HEK293 (cell line): ENCODE measurements at regions not wholly inside any gene's neighbourhood (a gene's known extent, or its start where the extent isn't known, plus 50 kb on each side); places are given as distances from the start of the nearest gene placed in this dataset.

Experiments
- CTCF ChIA-PET: fragments of 350-600 bp; formaldehyde crosslinking; extraction: SDS; loops from one replicate; lab custom pipeline; 2021; ENCODE audit warnings: antibody characterized with exemption; lab: Yijun Ruan, JAX
- POLR2A ChIA-PET: fragments of 300-600 bp; formaldehyde crosslinking; extraction: SDS; loops from one replicate; lab custom pipeline; 2020; ENCODE audit warnings: antibody characterized with exemption, inconsistent platforms; lab: Yijun Ruan, JAX
- H3K27ac ChIP-seq: fragments of 200-500 bp; sonication (Bioruptor generic); 2 replicates; pipeline ENCODE4 v1.5.1; 2014; ENCODE audit warnings: low read depth, low read length, control low read depth, inconsistent platforms; ENCODE audit errors: extremely low read depth
- H3K36me3 ChIP-seq, 2 experiments: fragments of 200-500 bp in 1 of 2; sonication (Bioruptor generic) in 1 of 2; 1 replicate in 1 of 2; 2 replicates in 1 of 2; pipeline ENCODE4 v1.5.1; 2014 to 2017; ENCODE audit warnings: inconsistent platforms in 2 of 2, low read length in 2 of 2; ENCODE audit not compliant: control insufficient read depth in 2 of 2, insufficient read depth in 1 of 2
- H3K4me1 ChIP-seq: fragments of 200-500 bp; sonication (Bioruptor generic); 2 replicates; pipeline ENCODE4 v1.5.1; 2014; ENCODE audit warnings: mild to moderate bottlenecking, low read length, inconsistent platforms; ENCODE audit not compliant: control insufficient read depth, insufficient read depth
- H3K4me3 ChIP-seq: 2 replicates; pipeline ENCODE4 v1.5.1; 2011; ENCODE audit warnings: low read depth, mild to moderate bottlenecking, control low read depth, low read length, moderate library complexity
- H3K9me3 ChIP-seq: fragments of 200-500 bp; sonication (Bioruptor generic); 2 replicates; pipeline ENCODE4 v1.5.1; 2014; ENCODE audit warnings: low read depth, low read length, inconsistent platforms; ENCODE audit not compliant: control insufficient read depth, insufficient read depth
- GLI4 ChIP-seq: fragments of 450-650 bp; formaldehyde crosslinking; IDR thresholded peaks from 2 replicates; pipeline ENCODE4 v1.5.1; 2016; ENCODE audit warnings: missing biosample characterization, missing genetic modification characterization
- IKZF3 ChIP-seq: fragments of 450-650 bp; IDR thresholded peaks from 2 replicates; pipeline ENCODE4 v1.5.0; 2018; ENCODE audit warnings: missing biosample characterization, mild to moderate bottlenecking, missing genetic modification characterization, moderate library complexity
- KLF16 ChIP-seq: fragments of 450-650 bp; formaldehyde crosslinking; IDR thresholded peaks from 2 replicates; pipeline ENCODE4 v1.5.1; 2017; ENCODE audit warnings: missing biosample characterization, missing genetic modification characterization
- MYNN ChIP-seq: fragments of 450-650 bp; formaldehyde crosslinking; IDR thresholded peaks from 2 replicates; pipeline ENCODE4 v1.5.1; 2016; ENCODE audit warnings: missing biosample characterization, missing genetic modification characterization, borderline replicate concordance
- REPIN1 ChIP-seq: fragments of 450-650 bp; formaldehyde crosslinking; IDR thresholded peaks from 2 replicates; pipeline ENCODE4 v1.5.1; 2017; ENCODE audit warnings: missing biosample characterization, missing genetic modification characterization, low read depth
- SETDB1 ChIP-seq: IDR thresholded peaks from one replicate; pipeline ENCODE4 v1.6.1; 2017; ENCODE audit warnings: mild to moderate bottlenecking, low read length, moderate library complexity, mixed read lengths; ENCODE audit not compliant: insufficient read length
- SP3 ChIP-seq: fragments of 450-650 bp; formaldehyde crosslinking; IDR thresholded peaks from 2 replicates; pipeline ENCODE4 v1.5.1; 2016; ENCODE audit warnings: missing biosample characterization, missing genetic modification characterization
- TRIM28 ChIP-seq: IDR thresholded peaks from 2 replicates; pipeline ENCODE4 v1.6.1; 2011; ENCODE audit warnings: low read length, control low read depth, borderline replicate concordance
- WT1 ChIP-seq: fragments of 450-650 bp; formaldehyde crosslinking; IDR thresholded peaks from 2 replicates; pipeline ENCODE4 v1.5.1; 2016; ENCODE audit warnings: missing biosample characterization, missing genetic modification characterization
- YY1 ChIP-seq: fragments of 450-650 bp; formaldehyde crosslinking; IDR thresholded peaks from 2 replicates; pipeline ENCODE4 v1.5.1; 2018; ENCODE audit warnings: missing biosample characterization, missing genetic modification characterization
- YY2 ChIP-seq: fragments of 450-650 bp; formaldehyde crosslinking; IDR thresholded peaks from 2 replicates; pipeline ENCODE4 v1.5.1; 2016; ENCODE audit warnings: missing biosample characterization, missing genetic modification characterization
- ZBTB48 ChIP-seq: fragments of 450-650 bp; formaldehyde crosslinking; IDR thresholded peaks from 2 replicates; pipeline ENCODE4 v1.5.1; 2016; ENCODE audit warnings: missing biosample characterization, missing genetic modification characterization
- ZBTB7A ChIP-seq: fragments of 450-650 bp; formaldehyde crosslinking; IDR thresholded peaks from 2 replicates; pipeline ENCODE4 v1.5.1; 2016; ENCODE audit warnings: low read depth, missing biosample characterization, missing genetic modification characterization
- ZFP3 ChIP-seq: fragments of 450-650 bp; formaldehyde crosslinking; IDR thresholded peaks from 2 replicates; pipeline ENCODE4 v1.5.1; 2016; ENCODE audit warnings: low read depth, missing biosample characterization, missing genetic modification characterization
- ZNF146 ChIP-seq: fragments of 450-650 bp; formaldehyde crosslinking; IDR thresholded peaks from 2 replicates; pipeline ENCODE4 v1.5.1; 2016; ENCODE audit warnings: missing biosample characterization, missing genetic modification characterization
- ZNF174 ChIP-seq: fragments of 450-650 bp; formaldehyde crosslinking; IDR thresholded peaks from 2 replicates; pipeline ENCODE4 v1.5.0; 2017; ENCODE audit warnings: missing biosample characterization, mild to moderate bottlenecking, missing genetic modification characterization
- ZNF175 ChIP-seq: fragments of 450-650 bp; formaldehyde crosslinking; IDR thresholded peaks from 2 replicates; pipeline ENCODE4 v1.5.1; 2016; ENCODE audit warnings: missing biosample characterization, missing genetic modification characterization
- ZNF184 ChIP-seq: fragments of 450-650 bp; IDR thresholded peaks from 2 replicates; pipeline ENCODE4 v1.5.1; 2018; ENCODE audit warnings: missing biosample characterization, mild to moderate bottlenecking, missing genetic modification characterization
- ZNF2 ChIP-seq: fragments of 450-650 bp; formaldehyde crosslinking; IDR thresholded peaks from 2 replicates; pipeline ENCODE4 v1.5.1; 2016; ENCODE audit warnings: missing biosample characterization, missing genetic modification characterization
- ZNF404 ChIP-seq: fragments of 450-650 bp; formaldehyde crosslinking; IDR thresholded peaks from 2 replicates; pipeline ENCODE4 v1.5.1; 2017; ENCODE audit warnings: missing biosample characterization, missing genetic modification characterization
- ZNF514 ChIP-seq: fragments of 450-650 bp; formaldehyde crosslinking; IDR thresholded peaks from 2 replicates; pipeline ENCODE4 v1.5.1; 2016; ENCODE audit warnings: missing biosample characterization, missing genetic modification characterization
- ZNF530 ChIP-seq: fragments of 450-650 bp; formaldehyde crosslinking; IDR thresholded peaks from 2 replicates; pipeline ENCODE4 v1.5.1; 2016; ENCODE audit warnings: low read depth, missing biosample characterization, missing genetic modification characterization
- ZNF544 ChIP-seq: fragments of 450-650 bp; formaldehyde crosslinking; IDR thresholded peaks from 2 replicates; pipeline ENCODE4 v1.5.0; 2017; ENCODE audit warnings: missing biosample characterization, missing genetic modification characterization
- ZNF561 ChIP-seq: fragments of 450-650 bp; IDR thresholded peaks from 2 replicates; pipeline ENCODE4 v1.5.1; 2018; ENCODE audit warnings: missing biosample characterization, missing genetic modification characterization, borderline replicate concordance
- ZNF585B ChIP-seq: fragments of 450-650 bp; formaldehyde crosslinking; IDR thresholded peaks from 2 replicates; pipeline ENCODE4 v1.5.1; 2016; ENCODE audit warnings: missing biosample characterization, missing genetic modification characterization
- ZNF623 ChIP-seq: fragments of 450-650 bp; formaldehyde crosslinking; IDR thresholded peaks from 2 replicates; pipeline ENCODE4 v1.5.1; 2016; ENCODE audit warnings: missing biosample characterization, missing genetic modification characterization
- ZNF624 ChIP-seq: fragments of 450-650 bp; formaldehyde crosslinking; IDR thresholded peaks from 2 replicates; pipeline ENCODE4 v1.5.1; 2017; ENCODE audit warnings: missing biosample characterization, missing genetic modification characterization
- ZNF792 ChIP-seq: fragments of 450-650 bp; formaldehyde crosslinking; IDR thresholded peaks from 2 replicates; pipeline ENCODE4 v1.5.1; 2016; ENCODE audit warnings: missing biosample characterization, missing genetic modification characterization
- TF ChIP-seq, protein P1 (sequence below): fragments of 450-650 bp; IDR thresholded peaks from 2 replicates; pipeline ENCODE4 v1.5.1; 2018; ENCODE audit warnings: missing biosample characterization, mild to moderate bottlenecking, missing genetic modification characterization
- TF ChIP-seq, protein P2 (sequence below): fragments of 450-650 bp; formaldehyde crosslinking; IDR thresholded peaks from 2 replicates; pipeline ENCODE4 v1.5.1; 2016; ENCODE audit warnings: missing biosample characterization, missing genetic modification characterization
- TF ChIP-seq, protein P3 (sequence below): fragments of 450-650 bp; formaldehyde crosslinking; IDR thresholded peaks from 2 replicates; pipeline ENCODE4 v1.5.1; 2017; ENCODE audit warnings: missing biosample characterization, mild to moderate bottlenecking, missing genetic modification characterization, moderate library complexity
- TF ChIP-seq, protein P4 (sequence below): fragments of 450-650 bp; formaldehyde crosslinking; IDR thresholded peaks from 2 replicates; pipeline ENCODE4 v1.5.1; 2017; ENCODE audit warnings: missing biosample characterization, missing genetic modification characterization

DNA sequence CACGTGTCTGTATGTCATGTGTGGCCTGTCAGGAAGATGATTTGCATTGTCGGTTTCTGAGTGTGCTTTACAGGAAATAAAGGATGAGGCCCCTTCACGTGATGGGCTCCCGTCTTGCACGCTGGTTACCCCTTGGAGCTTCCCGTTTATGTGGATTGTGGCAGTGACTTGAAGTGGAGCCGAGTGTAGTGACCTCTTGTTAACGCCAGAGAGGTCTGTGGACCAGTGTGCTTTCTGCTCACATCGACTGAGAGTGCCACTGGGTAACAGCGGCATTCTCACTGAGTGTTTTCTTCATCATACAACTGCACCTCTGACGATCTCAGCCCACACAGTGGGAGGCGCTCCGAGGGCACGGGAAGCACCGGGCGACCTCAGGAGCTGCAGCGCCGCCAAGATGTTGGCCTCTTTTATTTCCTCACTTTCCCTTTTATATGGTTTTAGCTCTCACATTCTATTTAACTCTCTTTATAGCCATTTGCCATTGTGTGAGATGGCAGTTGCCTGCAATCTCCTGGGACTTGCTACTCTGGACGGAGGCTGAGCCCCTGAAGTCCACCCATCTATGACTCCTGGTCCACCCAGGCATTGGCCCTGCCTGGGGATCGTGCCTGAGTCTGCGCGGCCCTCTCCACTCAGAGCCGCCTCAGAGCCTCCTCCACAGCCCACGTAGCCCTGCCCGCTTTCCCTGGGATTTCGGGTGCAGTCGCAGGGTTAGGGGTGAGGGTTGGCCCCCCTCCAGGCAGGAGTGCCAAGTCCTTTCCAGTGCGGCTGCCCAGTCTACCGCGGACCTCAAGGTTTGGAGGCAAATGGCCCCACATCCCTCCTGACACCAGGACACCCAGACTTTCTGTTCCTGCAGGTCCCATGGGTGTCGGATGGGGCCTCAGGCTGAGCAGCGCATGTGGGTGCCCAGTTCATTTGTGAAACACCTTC is 238.9 kb downstream of the ERMARD start:
- Histone ChIP-seq H3K4me3 (no peak overlapping the region), H3K9me3 (no peaks in the 10 kb centered on the region), H3K27ac (no peak overlapping the region), H3K4me1 (no peaks in the 10 kb centered on the region), H3K36me3 (no peaks in the 10 kb centered on the region)
- CTCF ChIA-PET: no interaction called here
- TF ChIP-seq ZNF623 (tag by site-specific recombination): no peak
- no peak for TF ChIP-seq ZNF175 (tag by site-specific recombination)
- TF ChIP-seq ZFP3 (tag by site-specific recombination): no peak
- no peak for TF ChIP-seq ZNF404
- TF ChIP-seq ZNF184: no peak
- no peak for TF ChIP-seq ZNF146 (tag by site-specific recombination)
- no peak for TF ChIP-seq ZNF2 (tag by site-specific recombination)
- TF ChIP-seq, protein P1, sequence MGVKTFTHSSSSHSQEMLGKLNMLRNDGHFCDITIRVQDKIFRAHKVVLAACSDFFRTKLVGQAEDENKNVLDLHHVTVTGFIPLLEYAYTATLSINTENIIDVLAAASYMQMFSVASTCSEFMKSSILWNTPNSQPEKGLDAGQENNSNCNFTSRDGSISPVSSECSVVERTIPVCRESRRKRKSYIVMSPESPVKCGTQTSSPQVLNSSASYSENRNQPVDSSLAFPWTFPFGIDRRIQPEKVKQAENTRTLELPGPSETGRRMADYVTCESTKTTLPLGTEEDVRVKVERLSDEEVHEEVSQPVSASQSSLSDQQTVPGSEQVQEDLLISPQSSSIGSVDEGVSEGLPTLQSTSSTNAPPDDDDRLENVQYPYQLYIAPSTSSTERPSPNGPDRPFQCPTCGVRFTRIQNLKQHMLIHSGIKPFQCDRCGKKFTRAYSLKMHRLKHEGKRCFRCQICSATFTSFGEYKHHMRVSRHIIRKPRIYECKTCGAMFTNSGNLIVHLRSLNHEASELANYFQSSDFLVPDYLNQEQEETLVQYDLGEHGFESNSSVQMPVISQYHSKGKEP (tag by site-specific recombination): no peak
- no peak for TF ChIP-seq SETDB1
- TF ChIP-seq YY2: no peak
- no peak for TF ChIP-seq ZNF624 (tag by site-specific recombination)
- TF ChIP-seq ZBTB7A (tag by site-specific recombination): no peak
- no peak for TF ChIP-seq ZNF585B
- TF ChIP-seq ZNF544 (tag by site-specific recombination): no peak
- TF ChIP-seq REPIN1 (tag by site-specific recombination): no peak
- no peak for TF ChIP-seq ZBTB48
- no peak for TF ChIP-seq TRIM28
- TF ChIP-seq YY1: no peak
- POLR2A ChIA-PET: no interaction called here

DNA sequence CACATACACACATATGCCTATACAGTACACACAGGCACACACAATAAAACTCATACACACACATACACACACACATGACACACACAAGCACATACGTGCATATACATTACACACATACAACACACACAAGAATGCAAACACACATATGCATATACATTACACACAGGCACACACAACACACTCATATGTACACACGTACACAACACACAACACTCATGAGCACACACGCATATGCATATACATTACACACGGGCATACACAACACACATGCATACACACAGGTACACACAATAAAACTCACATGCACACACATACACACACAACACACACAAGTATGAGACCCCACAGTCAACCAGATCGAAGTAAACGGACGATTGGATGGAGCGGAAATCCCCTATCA is 238.2 kb downstream of the ERMARD start:
- Histone ChIP-seq H3K9me3 (no peaks in the 10 kb centered on the region), H3K4me3 (no peak overlapping the region), H3K4me1 (no peaks in the 10 kb centered on the region), H3K36me3 (no peaks in the 10 kb centered on the region), H3K27ac (no peak overlapping the region)
- ChIA-PET POLR2A (no interaction called here), CTCF (no interaction called here)
- TF ChIP-seq ZNF792 (tag by site-specific recombination): no peak
- TF ChIP-seq SP3: no peak
- no peak for TF ChIP-seq ZNF530 (tag by site-specific recombination)
- no peak for TF ChIP-seq GLI4 (tag by site-specific recombination)
- TF ChIP-seq IKZF3 (tag by site-specific recombination): no peak
- no peak for TF ChIP-seq WT1 (tag by site-specific recombination)
- no peak for TF ChIP-seq ZNF561 (tag by site-specific recombination)
- TF ChIP-seq, protein P2, sequence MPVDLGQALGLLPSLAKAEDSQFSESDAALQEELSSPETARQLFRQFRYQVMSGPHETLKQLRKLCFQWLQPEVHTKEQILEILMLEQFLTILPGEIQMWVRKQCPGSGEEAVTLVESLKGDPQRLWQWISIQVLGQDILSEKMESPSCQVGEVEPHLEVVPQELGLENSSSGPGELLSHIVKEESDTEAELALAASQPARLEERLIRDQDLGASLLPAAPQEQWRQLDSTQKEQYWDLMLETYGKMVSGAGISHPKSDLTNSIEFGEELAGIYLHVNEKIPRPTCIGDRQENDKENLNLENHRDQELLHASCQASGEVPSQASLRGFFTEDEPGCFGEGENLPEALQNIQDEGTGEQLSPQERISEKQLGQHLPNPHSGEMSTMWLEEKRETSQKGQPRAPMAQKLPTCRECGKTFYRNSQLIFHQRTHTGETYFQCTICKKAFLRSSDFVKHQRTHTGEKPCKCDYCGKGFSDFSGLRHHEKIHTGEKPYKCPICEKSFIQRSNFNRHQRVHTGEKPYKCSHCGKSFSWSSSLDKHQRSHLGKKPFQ: no peak
- no peak for TF ChIP-seq MYNN (tag by site-specific recombination)
- no peak for TF ChIP-seq ZNF174 (tag by site-specific recombination)
- TF ChIP-seq, protein P3, sequence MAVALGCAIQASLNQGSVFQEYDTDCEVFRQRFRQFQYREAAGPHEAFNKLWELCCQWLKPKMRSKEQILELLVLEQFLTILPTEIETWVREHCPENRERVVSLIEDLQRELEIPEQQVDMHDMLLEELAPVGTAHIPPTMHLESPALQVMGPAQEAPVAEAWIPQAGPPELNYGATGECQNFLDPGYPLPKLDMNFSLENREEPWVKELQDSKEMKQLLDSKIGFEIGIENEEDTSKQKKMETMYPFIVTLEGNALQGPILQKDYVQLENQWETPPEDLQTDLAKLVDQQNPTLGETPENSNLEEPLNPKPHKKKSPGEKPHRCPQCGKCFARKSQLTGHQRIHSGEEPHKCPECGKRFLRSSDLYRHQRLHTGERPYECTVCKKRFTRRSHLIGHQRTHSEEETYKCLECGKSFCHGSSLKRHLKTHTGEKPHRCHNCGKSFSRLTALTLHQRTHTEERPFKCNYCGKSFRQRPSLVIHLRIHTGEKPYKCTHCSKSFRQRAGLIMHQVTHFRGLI: no peak
- TF ChIP-seq KLF16 (tag by site-specific recombination): no peak
- TF ChIP-seq ZNF514 (tag by site-specific recombination): no peak
- TF ChIP-seq, protein P4, sequence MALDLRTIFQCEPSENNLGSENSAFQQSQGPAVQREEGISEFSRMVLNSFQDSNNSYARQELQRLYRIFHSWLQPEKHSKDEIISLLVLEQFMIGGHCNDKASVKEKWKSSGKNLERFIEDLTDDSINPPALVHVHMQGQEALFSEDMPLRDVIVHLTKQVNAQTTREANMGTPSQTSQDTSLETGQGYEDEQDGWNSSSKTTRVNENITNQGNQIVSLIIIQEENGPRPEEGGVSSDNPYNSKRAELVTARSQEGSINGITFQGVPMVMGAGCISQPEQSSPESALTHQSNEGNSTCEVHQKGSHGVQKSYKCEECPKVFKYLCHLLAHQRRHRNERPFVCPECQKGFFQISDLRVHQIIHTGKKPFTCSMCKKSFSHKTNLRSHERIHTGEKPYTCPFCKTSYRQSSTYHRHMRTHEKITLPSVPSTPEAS (tag by site-specific recombination): no peak
